ENCODE measurements at regions not wholly inside any gene's neighbourhood (a gene's known extent, or its start where the extent isn't known, plus 50 kb on each side); places are given as distances from the start of the nearest gene placed in this dataset.
"Not testable (repeated sequence)": the region's sequence is repeated elsewhere in the genome, so short reads cannot be mapped to it uniquely, and the experiment has no call there.

- POLR2A ChIA-PET = no interaction called here
- H3K9me3 Mint-ChIP-seq = peaks cover 0 to 3% (median 0%) of the 10 kb centered on the region in 9 donors
- no peak for DNase-seq
- no peak overlapping the region for H3K4me3 Mint-ChIP-seq
- H3K27me3 Mint-ChIP-seq = peaks cover 0 to 27% (median 3%) of the 10 kb centered on the region in 5 donors
- no peaks in the 10 kb centered on the region for H3K4me1 Mint-ChIP-seq
- no peak overlapping the region for H3K27ac Mint-ChIP-seq
- no peak for ATAC-seq
- H3K36me3 Mint-ChIP-seq = no peaks in the 10 kb centered on the region
Measured at GRCh38 chr13:106098778-106099177, 436.7 kb downstream of the EFNB2 start.

GRCh38 chr13:106096661-106097092 lies 438.8 kb downstream of the EFNB2 start:
- DNase-seq (no peak), ATAC-seq (no peak)
- H3K27ac Mint-ChIP-seq = no peak overlapping the region
- H3K27me3 Mint-ChIP-seq = peaks cover 0 to 23% (median 3%) of the 10 kb centered on the region in 5 donors
- no peaks in the 10 kb centered on the region for H3K36me3 Mint-ChIP-seq
- H3K9me3 Mint-ChIP-seq = no peaks in the 10 kb centered on the region
- POLR2A ChIA-PET = no interaction called here
- no peak overlapping the region for H3K4me3 Mint-ChIP-seq
- H3K4me1 Mint-ChIP-seq = no peaks in the 10 kb centered on the region

- ATAC-seq (no peak), DNase-seq (no peak)
- Mint-ChIP-seq H3K27ac (no peak overlapping the region), H3K4me3 (no peak overlapping the region), H3K4me1 (no peaks in the 10 kb centered on the region), H3K27me3 (peaks cover 0 to 23% (median 3%) of the 10 kb centered on the region in 5 donors), H3K9me3 (no peaks in the 10 kb centered on the region), H3K36me3 (no peaks in the 10 kb centered on the region)
- POLR2A ChIA-PET = no interaction called here
Measured at GRCh38 chr13:106095919-106096318, 439.5 kb downstream of the EFNB2 start.

GRCh38 chr13:106095406-106095805 lies 440.1 kb downstream of the EFNB2 start:
- no peaks in the 10 kb centered on the region for H3K36me3 Mint-ChIP-seq

GRCh38 chr13:106090001-106090400 lies 445.5 kb downstream of the EFNB2 start:
- Mint-ChIP-seq H3K4me1 (no peaks in the 10 kb centered on the region), H3K4me3 (no peak overlapping the region), H3K9me3 (no peaks in the 10 kb centered on the region), H3K27ac (no peak overlapping the region), H3K36me3 (no peaks in the 10 kb centered on the region), H3K27me3 (peaks cover 0 to 2% (median 0%) of the 10 kb centered on the region in 5 donors)
- no peak for ATAC-seq
- no peak for DNase-seq
- POLR2A ChIA-PET = no interaction called here

More at GRCh38 chr13:106095406-106095805, 440.1 kb downstream of the EFNB2 start:
- POLR2A ChIA-PET = no interaction called here
- DNase-seq (no peak), ATAC-seq (no peak)
- H3K27ac Mint-ChIP-seq = no peak overlapping the region
- H3K9me3 Mint-ChIP-seq = no peaks in the 10 kb centered on the region
- no peaks in the 10 kb centered on the region for H3K4me1 Mint-ChIP-seq
- H3K27me3 Mint-ChIP-seq = peaks cover 0 to 23% (median 3%) of the 10 kb centered on the region in 5 donors
- no peak overlapping the region for H3K4me3 Mint-ChIP-seq

GRCh38 chr13:106089261-106089980 lies 446.0 kb downstream of the EFNB2 start:
- ATAC-seq = no peak

GRCh38 chr13:106088085-106088484 lies 447.4 kb downstream of the EFNB2 start:
- Mint-ChIP-seq H3K36me3 (no peaks in the 10 kb centered on the region), H3K4me1 (no peaks in the 10 kb centered on the region), H3K9me3 (no peaks in the 10 kb centered on the region), H3K27me3 (peaks cover 0 to 2% (median 0%) of the 10 kb centered on the region in 5 donors), H3K4me3 (no peak overlapping the region), H3K27ac (no peak overlapping the region)
- no peak for ATAC-seq
- DNase-seq = no peak
- POLR2A ChIA-PET = no interaction called here

More at GRCh38 chr13:106089261-106089980, 446.0 kb downstream of the EFNB2 start:
- H3K36me3 Mint-ChIP-seq = no peaks in the 10 kb centered on the region
- peaks cover 0 to 2% (median 0%) of the 10 kb centered on the region in 5 donors for H3K27me3 Mint-ChIP-seq
- no peak overlapping the region for H3K4me3 Mint-ChIP-seq
- H3K27ac Mint-ChIP-seq = no peak overlapping the region
- POLR2A ChIA-PET = no interaction called here
- H3K9me3 Mint-ChIP-seq = no peaks in the 10 kb centered on the region
- no peak for DNase-seq
- H3K4me1 Mint-ChIP-seq = no peaks in the 10 kb centered on the region

- Mint-ChIP-seq H3K4me1 (no peaks in the 10 kb centered on the region), H3K27ac (no peak overlapping the region), H3K9me3 (no peaks in the 10 kb centered on the region), H3K4me3 (no peak overlapping the region), H3K36me3 (no peaks in the 10 kb centered on the region), H3K27me3 (peaks cover 0 to 2% (median 0%) of the 10 kb centered on the region in 5 donors)
- ATAC-seq (no peak), DNase-seq (no peak)
- POLR2A ChIA-PET = no interaction called here
Measured at GRCh38 chr13:106087201-106087600, 448.3 kb downstream of the EFNB2 start.

- H3K9me3 Mint-ChIP-seq = peaks cover 0 to 9% (median 0%) of the 10 kb centered on the region in 9 donors
- no peaks in the 10 kb centered on the region for H3K36me3 Mint-ChIP-seq
- peaks cover 0 to 3% (median 0%) of the 10 kb centered on the region in 5 donors for H3K27me3 Mint-ChIP-seq
- H3K4me1 Mint-ChIP-seq = no peaks in the 10 kb centered on the region
- ATAC-seq (no peak), DNase-seq (no peak)
- H3K27ac Mint-ChIP-seq = no peak overlapping the region
- POLR2A ChIA-PET = no interaction called here
- no peak overlapping the region for H3K4me3 Mint-ChIP-seq
Measured at GRCh38 chr13:106083620-106084350, 451.7 kb downstream of the EFNB2 start.

GRCh38 chr13:106081221-106081620 lies 454.2 kb downstream of the EFNB2 start:
- H3K9me3 Mint-ChIP-seq, POLR2A ChIA-PET, H3K36me3 Mint-ChIP-seq, H3K27ac Mint-ChIP-seq, DNase-seq, H3K27me3 Mint-ChIP-seq, ATAC-seq, H3K4me1 Mint-ChIP-seq, H3K4me3 Mint-ChIP-seq: not testable (repeated sequence)

- ATAC-seq (no peak), DNase-seq (no peak)
- Mint-ChIP-seq H3K4me3 (no peak overlapping the region), H3K9me3 (peaks cover 0 to 9% (median 0%) of the 10 kb centered on the region in 9 donors), H3K27ac (no peak overlapping the region), H3K36me3 (no peaks in the 10 kb centered on the region), H3K27me3 (peaks cover 3 to 18% (median 4%) of the 10 kb centered on the region in 5 donors), H3K4me1 (no peaks in the 10 kb centered on the region)
- POLR2A ChIA-PET = no interaction called here
Measured at GRCh38 chr13:106078191-106078590, 457.3 kb downstream of the EFNB2 start.

- H3K27me3 Mint-ChIP-seq = peaks cover 3 to 18% (median 4%) of the 10 kb centered on the region in 5 donors
- ATAC-seq = no peak
- H3K4me1 Mint-ChIP-seq = no peaks in the 10 kb centered on the region
- H3K4me3 Mint-ChIP-seq = no peak overlapping the region
- no peak overlapping the region for H3K27ac Mint-ChIP-seq
- H3K9me3 Mint-ChIP-seq = peaks cover 0 to 9% (median 0%) of the 10 kb centered on the region in 9 donors
- POLR2A ChIA-PET = no interaction called here
- no peaks in the 10 kb centered on the region for H3K36me3 Mint-ChIP-seq
- no peak for DNase-seq
Measured at GRCh38 chr13:106077017-106077416, 458.4 kb downstream of the EFNB2 start.

GRCh38 chr13:106072014-106072413 lies 463.4 kb downstream of the EFNB2 start:
- Mint-ChIP-seq H3K27me3 (peaks cover 0 to 18% (median 4%) of the 10 kb centered on the region in 5 donors), H3K9me3 (peaks cover 0 to 5% (median 0%) of the 10 kb centered on the region in 9 donors), H3K27ac (no peak overlapping the region), H3K4me3 (no peak overlapping the region), H3K36me3 (no peaks in the 10 kb centered on the region), H3K4me1 (no peaks in the 10 kb centered on the region)
- ATAC-seq (no peak), DNase-seq (no peak)
- POLR2A ChIA-PET = no interaction called here

Measured in naive thymus-derived CD8-positive, alpha-beta T cell (primary cell).